ENCODE measurements at regions not wholly inside any gene's neighbourhood (a gene's known extent, or its start where the extent isn't known, plus 50 kb on each side); places are given as distances from the start of the nearest gene placed in this dataset.

- CTCF ChIA-PET, result no interaction called here
- POLR2A ChIA-PET, result no interaction called here
- Histone ChIP-seq H3K4me1 (ENCODE audit: control extremely low read depth in 1 of 4, control insufficient read depth in 4 of 4, insufficient read depth in 4 of 4, low read length in 3 of 4) (peaks cover 0 to 14% (median 9%) of the 10 kb centered on the region in 4 experiments), H3K9me3 (ENCODE audit: control extremely low read depth in 1 of 5, control insufficient read depth in 4 of 5, insufficient read depth in 2 of 5, low read depth in 1 of 5, low read length in 4 of 5) (no peaks in the 10 kb centered on the region), H3K4me3 (ENCODE audit: control insufficient read depth in 1 of 7, extremely low read depth in 1 of 7, insufficient read depth in 4 of 7, low read depth in 2 of 7, low read length in 6 of 7) (no peak overlapping the region), H3K36me3 (ENCODE audit: control insufficient read depth in 4 of 4, insufficient read depth in 4 of 4, low read length in 3 of 4) (no peaks in the 10 kb centered on the region), H3K27ac (ENCODE audit: insufficient read depth in 1 of 2, low read depth in 1 of 2, low read length in 2 of 2, poor library complexity in 1 of 2, severe bottlenecking in 2 of 2) (no peak overlapping the region), H3K27me3 (replicated peaks in 2 of 5; ENCODE audit: control insufficient read depth in 4 of 5, insufficient read depth in 5 of 5, low read length in 4 of 5) (no peaks in the 10 kb centered on the region)
- WGBS (ENCODE audit: insufficient coverage), result 94% methylated on average over 4 of the region's 5 CpGs
- no peak for DNase-seq
Measured at GRCh38 chr15:92565351-92566125, 90.0 kb downstream of the FAM174B start.

- 40% methylated on average over 2 of the region's 5 CpGs for WGBS (ENCODE audit: insufficient coverage)
- DNase-seq, result no peak
- peaks cover 0 to 1% (median 0%) of the 10 kb centered on the region in 5 experiments for H3K9me3 ChIP-seq (ENCODE audit: control extremely low read depth in 1 of 5, control insufficient read depth in 4 of 5, insufficient read depth in 2 of 5, low read depth in 1 of 5, low read length in 4 of 5)
- POLR2A ChIA-PET, result no interaction called here
- no peak overlapping the region for H3K27ac ChIP-seq (ENCODE audit: insufficient read depth in 1 of 2, low read depth in 1 of 2, low read length in 2 of 2, poor library complexity in 1 of 2, severe bottlenecking in 2 of 2)
- H3K36me3 ChIP-seq (ENCODE audit: control insufficient read depth in 4 of 4, insufficient read depth in 4 of 4, low read length in 3 of 4), result no peaks in the 10 kb centered on the region
- CTCF ChIA-PET, result no interaction called here
- no peak overlapping the region for H3K4me3 ChIP-seq (ENCODE audit: control insufficient read depth in 1 of 7, extremely low read depth in 1 of 7, insufficient read depth in 4 of 7, low read depth in 2 of 7, low read length in 6 of 7)
- H3K27me3 ChIP-seq (replicated peaks in 2 of 5; ENCODE audit: control insufficient read depth in 4 of 5, insufficient read depth in 5 of 5, low read length in 4 of 5), result no peaks in the 10 kb centered on the region
- peaks cover 0 to 14% (median 9%) of the 10 kb centered on the region in 4 experiments for H3K4me1 ChIP-seq (ENCODE audit: control extremely low read depth in 1 of 4, control insufficient read depth in 4 of 4, insufficient read depth in 4 of 4, low read length in 3 of 4)
Measured at GRCh38 chr15:92561754-92562153, 93.8 kb downstream of the FAM174B start.

GRCh38 chr15:92553317-92553716 lies 102.3 kb downstream of the FAM174B start:
- 100% methylated on average over 1 of the region's 1 CpG for WGBS (ENCODE audit: insufficient coverage)
- Histone ChIP-seq H3K27me3 (replicated peaks in 2 of 5; ENCODE audit: control insufficient read depth in 4 of 5, insufficient read depth in 5 of 5, low read length in 4 of 5) (no peaks in the 10 kb centered on the region), H3K36me3 (ENCODE audit: control insufficient read depth in 4 of 4, insufficient read depth in 4 of 4, low read length in 3 of 4) (no peaks in the 10 kb centered on the region), H3K27ac (ENCODE audit: insufficient read depth in 1 of 2, low read depth in 1 of 2, low read length in 2 of 2, poor library complexity in 1 of 2, severe bottlenecking in 2 of 2) (no peak overlapping the region), H3K4me1 (ENCODE audit: control extremely low read depth in 1 of 4, control insufficient read depth in 4 of 4, insufficient read depth in 4 of 4, low read length in 3 of 4) (no peaks in the 10 kb centered on the region), H3K9me3 (ENCODE audit: control extremely low read depth in 1 of 5, control insufficient read depth in 4 of 5, insufficient read depth in 2 of 5, low read depth in 1 of 5, low read length in 4 of 5) (peaks cover 0 to 1% (median 0%) of the 10 kb centered on the region in 5 experiments), H3K4me3 (ENCODE audit: control insufficient read depth in 1 of 7, extremely low read depth in 1 of 7, insufficient read depth in 4 of 7, low read depth in 2 of 7, low read length in 6 of 7) (no peak overlapping the region)
- ChIA-PET CTCF (no interaction called here), POLR2A (no interaction called here)
- DNase-seq, result no peak

GRCh38 chr15:92545996-92546395 lies 109.6 kb downstream of the FAM174B start:
- Histone ChIP-seq H3K27me3 (replicated peaks in 2 of 5; ENCODE audit: control insufficient read depth in 4 of 5, insufficient read depth in 5 of 5, low read length in 4 of 5) (no peaks in the 10 kb centered on the region), H3K36me3 (ENCODE audit: control insufficient read depth in 4 of 4, insufficient read depth in 4 of 4, low read length in 3 of 4) (no peaks in the 10 kb centered on the region), H3K27ac (ENCODE audit: insufficient read depth in 1 of 2, low read depth in 1 of 2, low read length in 2 of 2, poor library complexity in 1 of 2, severe bottlenecking in 2 of 2) (no peak overlapping the region), H3K4me3 (ENCODE audit: control insufficient read depth in 1 of 7, extremely low read depth in 1 of 7, insufficient read depth in 4 of 7, low read depth in 2 of 7, low read length in 6 of 7) (no peak overlapping the region), H3K4me1 (ENCODE audit: control extremely low read depth in 1 of 4, control insufficient read depth in 4 of 4, insufficient read depth in 4 of 4, low read length in 3 of 4) (no peaks in the 10 kb centered on the region), H3K9me3 (ENCODE audit: control extremely low read depth in 1 of 5, control insufficient read depth in 4 of 5, insufficient read depth in 2 of 5, low read depth in 1 of 5, low read length in 4 of 5) (peaks cover 0 to 3% (median 0%) of the 10 kb centered on the region in 5 experiments)
- ChIA-PET POLR2A (interaction anchor here (0.8 kb wide), 1 partner anchor 99 kb away, joined by 5 read pairs; no protein-coding TSS in a partner anchor), CTCF (no interaction called here)
- no peak for DNase-seq

- no peaks in the 10 kb centered on the region for H3K36me3 ChIP-seq (ENCODE audit: control insufficient read depth in 4 of 4, insufficient read depth in 4 of 4, low read length in 3 of 4)
- H3K9me3 ChIP-seq (ENCODE audit: control extremely low read depth in 1 of 5, control insufficient read depth in 4 of 5, insufficient read depth in 2 of 5, low read depth in 1 of 5, low read length in 4 of 5), result peaks cover 0 to 3% (median 0%) of the 10 kb centered on the region in 5 experiments
- H3K4me3 ChIP-seq (ENCODE audit: control insufficient read depth in 1 of 7, extremely low read depth in 1 of 7, insufficient read depth in 4 of 7, low read depth in 2 of 7, low read length in 6 of 7), result no peak overlapping the region
- CTCF ChIA-PET, result interaction anchor here (1.0 kb wide), 1 partner anchor 20 kb away, joined by 4 read pairs; no protein-coding TSS in a partner anchor
- DNase-seq, result no peak
- H3K27me3 ChIP-seq (replicated peaks in 2 of 5; ENCODE audit: control insufficient read depth in 4 of 5, insufficient read depth in 5 of 5, low read length in 4 of 5), result no peaks in the 10 kb centered on the region
- POLR2A ChIA-PET, result no interaction called here
- 88% methylated on average over 7 of the region's 7 CpGs for WGBS (ENCODE audit: insufficient coverage)
- no peaks in the 10 kb centered on the region for H3K4me1 ChIP-seq (ENCODE audit: control extremely low read depth in 1 of 4, control insufficient read depth in 4 of 4, insufficient read depth in 4 of 4, low read length in 3 of 4)
- no peak overlapping the region for H3K27ac ChIP-seq (ENCODE audit: insufficient read depth in 1 of 2, low read depth in 1 of 2, low read length in 2 of 2, poor library complexity in 1 of 2, severe bottlenecking in 2 of 2)
Measured at GRCh38 chr15:92541291-92542200, 114.0 kb downstream of the FAM174B start.

- ChIA-PET POLR2A (interaction anchor here (1.2 kb wide), 1 partner anchor 11 kb away, joined by 3 read pairs; no protein-coding TSS in a partner anchor), CTCF (no interaction called here)
- H3K4me1 ChIP-seq (ENCODE audit: control extremely low read depth in 1 of 4, control insufficient read depth in 4 of 4, insufficient read depth in 4 of 4, low read length in 3 of 4), result no peaks in the 10 kb centered on the region
- DNase-seq, result no peak
- H3K27me3 ChIP-seq (replicated peaks in 2 of 5; ENCODE audit: control insufficient read depth in 4 of 5, insufficient read depth in 5 of 5, low read length in 4 of 5), result no peaks in the 10 kb centered on the region
- no peak overlapping the region for H3K4me3 ChIP-seq (ENCODE audit: control insufficient read depth in 1 of 7, extremely low read depth in 1 of 7, insufficient read depth in 4 of 7, low read depth in 2 of 7, low read length in 6 of 7)
- peaks cover 0 to 20% (median 6%) of the 10 kb centered on the region in 5 experiments for H3K9me3 ChIP-seq (ENCODE audit: control extremely low read depth in 1 of 5, control insufficient read depth in 4 of 5, insufficient read depth in 2 of 5, low read depth in 1 of 5, low read length in 4 of 5)
- no peaks in the 10 kb centered on the region for H3K36me3 ChIP-seq (ENCODE audit: control insufficient read depth in 4 of 4, insufficient read depth in 4 of 4, low read length in 3 of 4)
- 93% methylated on average over 2 of the region's 3 CpGs for WGBS (ENCODE audit: insufficient coverage)
- H3K27ac ChIP-seq (ENCODE audit: insufficient read depth in 1 of 2, low read depth in 1 of 2, low read length in 2 of 2, poor library complexity in 1 of 2, severe bottlenecking in 2 of 2), result no peak overlapping the region
Measured at GRCh38 chr15:92538115-92538514, 117.5 kb downstream of the FAM174B start.

GRCh38 chr15:92533298-92533697 lies 122.3 kb downstream of the FAM174B start:
- Histone ChIP-seq H3K4me1 (ENCODE audit: control extremely low read depth in 1 of 4, control insufficient read depth in 4 of 4, insufficient read depth in 4 of 4, low read length in 3 of 4) (no peaks in the 10 kb centered on the region), H3K27ac (ENCODE audit: insufficient read depth in 1 of 2, low read depth in 1 of 2, low read length in 2 of 2, poor library complexity in 1 of 2, severe bottlenecking in 2 of 2) (no peak overlapping the region), H3K27me3 (replicated peaks in 2 of 5; ENCODE audit: control insufficient read depth in 4 of 5, insufficient read depth in 5 of 5, low read length in 4 of 5) (peaks cover 0 to 6% (median 0%) of the 10 kb centered on the region in 5 experiments), H3K9me3 (ENCODE audit: control extremely low read depth in 1 of 5, control insufficient read depth in 4 of 5, insufficient read depth in 2 of 5, low read depth in 1 of 5, low read length in 4 of 5) (peaks cover 0 to 18% (median 8%) of the 10 kb centered on the region in 5 experiments), H3K4me3 (ENCODE audit: control insufficient read depth in 1 of 7, extremely low read depth in 1 of 7, insufficient read depth in 4 of 7, low read depth in 2 of 7, low read length in 6 of 7) (no peak overlapping the region), H3K36me3 (ENCODE audit: control insufficient read depth in 4 of 4, insufficient read depth in 4 of 4, low read length in 3 of 4) (no peaks in the 10 kb centered on the region)
- WGBS (ENCODE audit: insufficient coverage), result 67% methylated on average over 1 of the region's 2 CpGs
- DNase-seq, result peak in 2 of 3 donors; percentile 2 to 3
- POLR2A ChIA-PET, result no interaction called here
- CTCF ChIA-PET, result interaction anchor here (1.2 kb wide), 1 partner anchor 8 kb away, joined by 4 read pairs; no protein-coding TSS in a partner anchor
